IPS DF 4.7 (cell line): ENCODE measurements at regions not wholly inside any gene's neighbourhood (a gene's known extent, or its start where the extent isn't known, plus 50 kb on each side); places are given as distances from the start of the nearest gene placed in this dataset.

Experiments
- DNase-seq: peaks from one replicate; pipeline ENCODE4 v3.0.0-alpha.2; 2013; ENCODE audit warnings: low spot score; ENCODE audit errors: extremely low read depth

DNA sequence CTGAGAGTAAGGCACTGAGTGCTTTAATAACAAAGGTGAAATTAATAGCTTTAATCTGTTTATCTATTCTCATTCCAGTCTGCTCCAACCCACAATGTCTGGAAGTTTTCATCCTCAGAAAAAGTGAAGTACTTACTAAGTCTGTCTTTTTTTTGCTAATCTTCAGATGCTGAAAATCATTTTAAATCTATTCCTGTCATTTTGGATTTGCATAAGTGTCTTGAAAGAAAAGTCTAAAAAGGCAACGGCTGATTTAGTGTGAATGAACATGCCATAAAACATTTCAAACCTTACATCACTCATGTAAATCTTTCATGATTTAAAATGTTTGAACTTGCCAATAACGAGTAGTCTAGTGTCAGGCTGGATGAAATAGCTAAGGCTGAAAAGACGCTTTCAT is 685.6 kb downstream of the RPS29 start:
- DNase-seq: no peak

DNA sequence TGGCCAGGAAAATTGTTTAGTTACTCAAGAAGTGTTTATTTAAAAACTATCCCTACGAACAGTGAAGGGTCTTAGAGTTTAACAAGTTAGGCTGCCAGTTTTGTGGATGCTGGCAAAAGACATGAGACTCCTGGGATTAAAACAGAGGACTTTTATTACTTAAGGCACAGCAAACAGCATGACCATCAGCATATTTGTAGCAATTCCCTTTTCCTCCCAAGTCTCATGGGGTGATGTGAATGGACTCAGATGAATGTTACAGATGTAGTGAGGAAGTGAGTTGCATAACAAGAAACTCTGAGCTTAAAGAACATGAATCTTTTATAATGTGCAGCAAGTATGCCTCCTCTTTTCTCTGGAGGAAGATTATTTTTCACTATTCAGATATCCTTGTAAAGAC is 695.8 kb downstream of the RPS29 start:
- DNase-seq: no peak

DNA sequence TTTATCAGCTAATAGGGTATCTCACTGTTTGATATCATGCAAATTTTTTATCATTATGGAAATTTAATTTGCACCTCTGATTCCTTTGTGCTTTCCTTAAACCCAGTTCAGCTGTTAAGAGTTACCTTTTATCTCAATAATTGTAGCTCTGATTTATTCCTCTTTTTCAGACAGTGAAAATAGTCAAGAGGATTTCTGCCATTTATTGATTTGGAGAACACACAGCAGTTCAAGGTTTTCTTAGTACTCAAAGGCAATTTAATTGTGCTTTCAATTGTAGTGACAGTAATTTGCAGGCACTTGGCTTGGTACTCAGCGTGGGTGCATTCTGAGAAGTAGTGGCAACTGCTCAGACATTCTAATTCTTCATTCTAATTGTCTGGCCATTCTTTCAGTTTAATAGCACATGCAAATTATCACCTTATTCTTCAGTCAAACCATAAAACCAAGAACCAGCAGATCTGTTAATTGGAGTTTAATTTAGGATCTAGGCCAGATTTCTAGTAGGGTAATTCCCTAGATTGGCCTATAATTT is 709.3 kb downstream of the RPS29 start:
- DNase-seq: no peak

DNA sequence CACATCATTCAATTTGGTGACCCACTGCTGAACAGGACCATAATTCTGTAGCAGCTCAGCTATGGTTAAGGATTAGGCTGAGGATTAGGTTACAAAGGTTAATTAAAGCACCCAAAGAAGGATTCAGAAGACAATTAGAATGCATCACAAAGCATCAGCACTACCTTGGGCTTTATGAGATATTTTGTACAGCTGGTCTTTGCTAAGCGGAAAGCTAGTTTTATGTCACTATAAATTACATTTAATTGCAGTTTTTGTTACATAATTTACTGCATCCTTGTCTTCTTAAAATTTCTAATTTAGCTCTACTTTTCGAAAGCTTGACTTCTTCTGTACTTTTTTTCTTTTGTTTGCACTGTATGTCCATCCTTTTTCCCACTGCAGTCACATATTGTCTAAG is 711.5 kb downstream of the RPS29 start:
- no peak for DNase-seq

DNA sequence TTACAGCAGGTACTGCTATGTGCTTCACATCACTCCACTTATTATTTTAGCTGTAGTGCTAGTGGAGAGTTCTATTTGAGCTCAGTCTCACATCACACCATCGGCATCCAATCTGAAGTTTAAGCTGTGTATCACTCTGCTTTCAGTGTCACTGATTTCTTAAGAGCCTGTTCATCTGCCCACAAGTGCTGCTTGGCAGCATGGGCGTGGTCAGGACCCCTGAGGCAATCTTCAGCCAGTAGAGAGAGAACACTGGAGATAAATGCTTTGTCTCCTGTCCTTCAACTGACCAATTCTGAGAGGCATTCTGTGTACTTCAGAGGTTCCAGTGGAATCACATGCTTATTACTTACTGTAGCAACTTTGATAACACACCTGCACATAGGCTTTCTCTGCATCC is 728.8 kb downstream of the RPS29 start:
- DNase-seq: no peak

DNA sequence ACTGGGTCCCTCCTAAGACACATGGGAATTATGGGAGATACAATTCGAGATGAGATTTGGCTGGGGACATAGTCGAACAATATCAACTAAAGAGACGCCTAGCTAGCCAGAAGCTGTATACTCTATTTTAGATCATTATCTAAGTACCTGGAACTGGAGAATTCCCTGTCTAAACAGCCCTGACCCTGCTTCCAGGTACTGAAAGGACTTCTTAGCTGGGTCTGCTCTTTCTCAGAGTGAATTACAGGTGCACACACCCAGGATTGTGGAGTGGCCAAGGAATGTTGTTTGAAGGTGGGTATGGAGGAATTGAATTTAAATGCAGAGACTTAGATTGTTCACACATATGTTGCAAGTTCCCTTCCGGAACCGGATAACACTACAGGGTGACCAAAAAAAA is 733.0 kb downstream of the RPS29 start:
- DNase-seq: no peak

DNA sequence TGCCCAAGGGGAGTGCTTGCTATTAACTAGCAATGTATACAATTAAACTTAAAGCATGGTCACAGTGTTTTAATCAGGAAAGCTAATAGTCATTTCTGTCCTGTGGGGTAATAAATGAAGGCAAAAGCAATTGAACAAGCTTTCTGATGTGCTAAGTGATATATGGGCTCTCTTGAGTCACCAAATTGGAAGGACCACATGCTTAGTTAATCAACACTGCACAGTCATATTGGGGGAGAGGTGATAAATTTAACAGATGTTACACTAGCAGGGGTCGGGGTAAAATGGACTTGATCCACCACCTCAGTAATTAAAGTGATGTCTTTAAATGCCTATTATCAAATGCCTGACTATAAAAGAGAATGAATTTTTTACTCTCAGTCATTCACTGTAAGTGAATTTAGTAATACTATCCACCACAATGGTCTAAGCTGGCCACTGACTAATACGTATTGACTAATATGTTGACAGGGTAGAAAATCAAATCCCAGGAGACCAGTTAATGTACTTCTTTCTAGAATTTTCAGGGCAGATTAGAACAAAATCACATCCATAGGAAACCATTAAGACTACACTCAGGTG is 736.3 kb downstream of the RPS29 start:
- no peak for DNase-seq

DNA sequence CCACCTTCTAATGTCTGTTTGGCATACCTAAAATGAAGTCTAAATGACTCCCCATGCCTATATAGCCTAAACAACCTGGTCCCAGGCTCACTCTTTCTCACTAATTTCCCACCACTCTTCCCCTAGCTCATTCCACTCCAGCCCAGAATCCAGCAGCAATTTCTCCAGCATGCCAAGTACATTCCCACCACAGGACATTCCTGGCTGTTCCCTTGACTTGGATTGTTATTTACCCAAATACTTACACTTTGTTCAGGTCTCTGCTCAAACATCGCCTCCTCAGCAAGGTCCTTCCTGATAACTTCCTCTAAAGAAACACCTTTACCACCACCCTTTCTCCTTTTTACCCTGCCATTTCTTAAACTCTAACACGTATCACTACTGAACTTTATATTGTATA is 743.4 kb downstream of the RPS29 start:
- no peak for DNase-seq

DNA sequence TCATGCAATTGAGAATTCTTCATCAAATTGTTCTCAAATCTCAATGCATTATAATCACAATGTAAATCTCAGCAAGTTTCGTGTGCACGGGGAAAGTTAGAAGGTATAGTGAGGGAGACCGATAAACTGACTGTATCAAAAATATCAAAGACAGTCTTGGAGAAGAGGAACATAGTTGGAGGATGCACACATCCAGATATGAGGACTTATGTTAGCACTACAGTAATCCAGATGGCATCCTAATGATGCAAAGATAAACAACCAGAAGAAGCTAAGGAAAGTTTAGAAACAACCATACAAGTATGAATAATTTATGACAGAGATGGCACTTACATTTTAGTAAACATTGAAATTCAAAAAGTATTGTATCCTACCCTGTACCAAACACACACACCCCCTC is 760.1 kb downstream of the RPS29 start:
- no peak for DNase-seq

DNA sequence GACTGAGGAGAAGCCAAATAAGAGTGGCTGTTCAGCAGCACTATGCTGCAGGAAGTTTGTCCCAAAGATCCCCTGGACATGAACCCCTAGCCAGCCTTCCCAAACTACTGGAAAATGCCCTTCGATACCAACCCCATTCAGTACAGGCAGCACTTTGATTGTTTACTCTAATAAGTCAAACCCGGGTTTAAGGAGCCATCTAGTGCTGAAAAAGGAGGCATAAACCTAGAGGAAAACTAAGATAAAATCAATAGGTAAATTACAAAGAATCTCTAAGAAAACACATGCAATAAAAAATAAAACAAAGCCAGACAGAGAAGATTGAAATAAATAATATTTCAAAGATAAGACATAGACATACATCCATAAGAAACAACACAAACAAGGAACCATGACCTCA is 771.6 kb downstream of the RPS29 start:
- DNase-seq: no peak

DNA sequence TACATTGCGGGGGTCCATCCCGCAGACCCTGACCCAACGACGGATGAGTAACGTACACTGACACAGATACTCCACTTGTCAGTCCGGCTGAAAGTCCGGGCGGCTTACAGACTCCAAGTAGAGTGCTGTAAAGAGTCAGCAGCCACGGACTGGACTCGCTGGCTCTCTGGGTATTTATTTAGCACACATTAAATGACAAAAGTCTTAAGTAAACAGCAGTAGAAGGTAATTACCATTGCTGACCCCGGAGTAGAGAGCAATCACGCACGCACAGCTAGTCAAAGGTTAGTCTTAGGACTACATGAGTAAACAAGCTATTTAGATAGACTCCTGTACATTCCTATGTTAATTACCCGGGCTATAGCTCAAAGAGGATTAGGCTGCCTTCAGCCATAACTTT is 780.9 kb downstream of the RPS29 start:
- DNase-seq: peak; percentile 9

DNA sequence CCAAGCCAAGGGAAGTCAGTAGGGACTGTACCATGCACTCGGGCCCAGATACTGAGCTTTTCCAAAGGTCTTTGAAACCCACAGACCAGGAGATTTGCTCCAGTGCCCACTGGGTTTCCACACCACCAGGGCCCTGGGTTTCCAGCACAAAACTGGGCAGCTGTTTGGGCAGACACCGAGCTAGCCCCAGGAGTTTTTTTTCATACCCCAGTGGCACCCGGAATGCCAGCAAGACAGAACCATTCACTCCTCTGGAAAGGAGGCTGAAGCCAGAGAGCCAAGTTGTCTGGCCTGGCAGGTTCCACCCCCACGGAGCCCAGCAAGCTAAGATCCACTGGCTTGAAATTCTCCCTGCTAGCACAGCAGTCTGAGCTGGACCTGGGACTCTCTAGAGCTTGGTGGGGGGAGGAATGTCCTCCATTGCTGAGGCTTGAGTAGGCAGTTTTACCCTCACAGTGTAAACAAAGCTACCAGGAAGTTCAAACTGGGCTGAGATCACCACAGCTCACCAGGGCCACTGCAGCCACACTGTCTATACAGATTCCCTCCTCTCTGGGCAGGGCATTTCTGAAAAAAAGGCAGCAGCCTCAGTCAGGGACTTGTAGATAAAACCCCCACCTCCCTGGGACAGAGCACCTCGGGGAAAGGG is 793.7 kb downstream of the RPS29 start:
- DNase-seq: no peak

DNA sequence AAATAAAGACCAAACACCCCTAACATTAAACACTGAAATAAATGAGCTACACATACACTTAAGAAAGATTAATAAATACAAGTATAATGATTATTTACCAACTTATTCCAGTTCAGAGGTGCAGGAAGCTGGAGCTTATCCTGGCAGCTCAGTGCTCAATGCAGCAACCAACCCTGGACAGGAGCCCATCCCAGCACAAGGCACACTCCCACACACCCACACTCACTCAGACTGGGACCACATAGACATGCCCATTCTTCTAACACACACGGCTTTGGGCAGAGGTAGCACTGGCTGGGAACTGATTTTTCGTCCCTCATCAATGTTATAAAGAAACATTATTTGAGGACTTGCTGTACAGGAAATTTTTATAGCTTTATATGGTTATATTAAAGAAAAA is 797.4 kb downstream of the RPS29 start:
- DNase-seq: no peak

DNA sequence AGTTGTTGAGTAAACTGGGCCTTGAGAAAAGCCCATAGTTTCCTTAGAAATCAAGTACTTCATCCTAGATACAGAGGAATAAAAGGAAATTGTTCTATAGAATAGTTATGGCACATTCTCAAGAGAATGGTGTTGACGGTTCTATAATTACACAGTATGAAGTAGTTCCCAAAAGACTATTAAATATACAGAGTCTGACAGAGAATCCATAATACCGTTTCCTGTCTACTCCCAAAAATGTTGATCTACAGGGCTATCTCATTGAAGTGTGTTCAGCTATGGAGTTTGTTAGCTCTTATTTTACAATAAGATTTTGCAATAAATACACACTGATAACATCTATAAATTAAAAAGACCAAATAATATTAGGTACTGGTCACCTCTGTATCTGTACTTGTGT is 799.7 kb downstream of the RPS29 start:
- no peak for DNase-seq

DNA sequence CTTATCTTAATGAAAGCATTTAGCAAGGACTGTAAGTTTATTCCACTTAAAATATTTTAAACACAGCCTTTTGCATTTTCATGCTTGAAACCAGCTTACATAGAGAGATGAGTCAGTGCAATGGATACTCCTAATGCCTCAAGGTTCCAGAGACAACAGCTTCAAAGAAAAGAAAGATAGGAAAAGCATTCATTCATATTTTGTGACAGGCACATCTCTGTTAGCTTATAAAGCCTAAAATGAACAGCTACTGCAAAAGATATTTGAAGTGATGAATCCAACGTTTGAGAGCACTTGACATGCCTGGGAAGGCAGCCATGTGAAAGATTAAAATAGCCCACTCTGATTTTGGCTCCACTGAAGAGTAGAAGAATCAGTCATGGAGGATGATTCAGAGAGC is 814.5 kb downstream of the RPS29 start:
- no peak for DNase-seq

DNA sequence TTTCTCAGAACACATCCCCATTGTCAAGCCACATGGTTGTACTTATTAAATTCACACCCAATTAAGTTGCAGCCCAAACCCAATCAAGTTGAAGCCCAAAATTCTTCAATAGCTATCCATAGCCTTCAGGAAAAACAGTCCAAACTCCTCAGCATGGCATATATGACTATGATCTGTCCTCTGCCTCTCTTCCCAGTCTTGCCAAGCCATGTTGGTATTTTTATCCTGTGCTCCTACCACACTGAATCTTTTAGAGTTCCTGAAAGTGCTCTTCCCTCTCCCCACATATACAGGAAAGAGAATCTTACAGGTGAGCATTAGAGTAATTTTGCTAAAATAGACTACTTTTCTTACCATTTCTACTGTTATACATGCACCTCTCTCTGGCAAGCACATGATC is 834.9 kb downstream of the RPS29 start:
- DNase-seq: no peak

DNA sequence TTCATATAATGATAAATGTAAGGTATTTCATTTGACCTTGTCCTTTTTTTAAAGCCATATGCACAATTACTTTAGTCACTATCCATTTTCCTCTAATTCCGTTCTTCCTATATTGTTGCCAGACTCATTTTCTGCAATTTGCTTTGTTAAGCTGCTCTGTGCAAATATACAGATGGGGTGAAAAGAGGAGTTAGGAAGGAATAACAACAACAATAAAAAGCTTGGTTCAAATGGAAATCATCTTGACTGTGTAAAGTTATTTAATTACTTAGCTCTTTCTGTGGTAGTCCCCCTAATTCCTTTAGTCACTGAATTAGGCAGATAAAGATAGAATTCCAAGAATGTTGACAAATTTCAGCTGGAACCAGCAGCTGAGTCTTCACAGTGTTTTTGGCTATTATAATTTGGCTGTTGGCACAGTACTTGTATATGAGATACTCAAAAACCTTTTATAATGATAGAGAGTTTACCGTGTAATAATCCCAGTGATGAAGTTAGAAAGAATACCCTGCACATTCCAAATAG is 838.0 kb downstream of the RPS29 start:
- no peak for DNase-seq

DNA sequence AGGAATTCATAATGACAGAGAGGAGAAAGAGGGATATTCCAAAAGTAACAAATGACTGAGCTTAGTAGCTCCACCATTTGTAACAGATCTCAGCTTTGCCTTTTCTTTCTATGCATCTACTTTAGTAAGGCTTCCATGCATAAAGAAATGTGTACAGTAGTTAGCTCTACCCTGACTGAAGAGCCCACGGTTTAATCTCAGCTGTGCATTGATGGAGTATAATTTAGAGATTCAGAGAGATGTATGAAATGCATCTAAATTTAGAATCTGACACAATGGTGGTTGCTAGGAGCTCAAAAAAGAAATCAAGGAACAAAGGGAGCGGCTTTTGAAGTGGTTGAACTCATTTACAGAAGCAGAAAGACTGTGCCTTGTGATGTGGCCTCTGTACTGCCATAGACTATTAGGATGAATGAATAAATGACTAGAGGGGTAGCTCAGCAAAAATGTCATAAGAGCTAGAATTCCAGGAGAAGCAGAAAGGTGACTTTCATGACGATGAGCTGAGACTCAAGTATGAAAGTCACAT is 838.6 kb downstream of the RPS29 start:
- no peak for DNase-seq

DNA sequence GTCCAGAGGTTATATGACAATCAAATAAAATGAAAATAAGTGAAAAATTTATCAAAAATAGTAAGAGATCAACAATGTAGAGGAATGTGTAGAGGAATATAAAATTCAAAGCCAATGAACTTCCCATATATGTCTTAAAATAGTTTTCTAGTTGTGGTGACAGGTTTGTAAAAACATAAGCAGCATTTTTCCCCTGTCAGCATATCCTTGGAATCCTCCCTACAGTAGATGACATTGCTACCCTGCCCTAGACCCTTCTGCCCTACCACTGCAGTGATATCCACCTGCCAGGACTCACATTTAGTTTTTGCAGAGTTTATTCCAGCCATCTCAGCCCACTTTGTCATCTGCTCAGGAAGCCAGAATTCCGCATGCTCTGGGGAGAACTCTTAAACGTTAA is 842.0 kb downstream of the RPS29 start:
- DNase-seq: no peak

DNA sequence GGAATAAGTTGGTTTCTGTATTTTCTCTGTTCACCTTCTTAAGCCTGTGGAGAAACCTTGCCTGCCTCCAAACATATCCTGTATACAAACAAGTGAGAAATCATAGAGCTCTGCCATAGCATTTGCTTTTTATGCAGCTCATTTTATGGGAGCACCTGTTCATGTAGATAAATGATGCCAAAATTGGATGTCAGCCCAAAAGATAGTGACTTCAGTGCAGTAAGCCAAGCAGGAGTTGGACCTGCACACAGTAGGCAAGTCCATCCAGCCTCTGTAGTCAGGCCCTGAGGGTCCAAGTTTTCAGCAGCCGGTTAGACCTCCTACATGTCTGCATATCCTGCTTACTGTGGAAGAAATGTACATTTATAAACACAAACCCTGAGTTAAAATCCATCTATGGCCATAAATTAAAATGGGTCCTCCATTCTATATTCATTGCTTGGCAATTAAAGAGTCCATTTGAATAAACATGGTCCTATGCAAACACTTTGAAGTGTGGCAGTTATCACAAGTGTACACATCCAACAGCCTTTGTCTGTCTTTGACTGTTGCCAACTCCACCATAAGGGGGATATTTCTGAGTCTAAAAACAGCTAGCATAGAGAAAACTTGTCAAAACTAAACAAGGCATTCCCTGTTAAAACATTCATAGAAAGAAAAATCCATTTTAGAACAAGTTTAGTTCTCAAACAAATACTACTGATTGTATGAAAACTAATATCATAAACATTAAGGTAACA is 847.8 kb downstream of the RPS29 start:
- DNase-seq: no peak

DNA sequence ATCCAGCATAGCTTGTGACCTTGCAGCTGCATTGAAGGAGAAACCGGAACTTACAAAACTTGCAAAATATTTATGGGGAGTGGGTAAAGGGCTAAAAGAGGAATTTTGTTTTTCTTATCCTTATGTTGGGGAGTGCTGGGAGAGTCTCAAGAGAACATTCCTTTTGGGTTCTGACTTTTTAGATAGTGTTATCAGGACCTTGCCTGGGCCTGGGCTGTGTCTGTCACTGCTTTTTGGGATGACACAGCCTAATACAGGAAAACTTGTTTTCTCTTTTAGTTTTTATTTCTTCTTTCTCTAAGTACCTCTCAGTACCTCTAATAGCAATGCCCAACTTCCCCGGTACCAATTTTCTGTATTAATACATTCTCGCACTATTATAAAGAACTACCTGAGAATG is 850.6 kb downstream of the RPS29 start:
- DNase-seq: no peak

DNA sequence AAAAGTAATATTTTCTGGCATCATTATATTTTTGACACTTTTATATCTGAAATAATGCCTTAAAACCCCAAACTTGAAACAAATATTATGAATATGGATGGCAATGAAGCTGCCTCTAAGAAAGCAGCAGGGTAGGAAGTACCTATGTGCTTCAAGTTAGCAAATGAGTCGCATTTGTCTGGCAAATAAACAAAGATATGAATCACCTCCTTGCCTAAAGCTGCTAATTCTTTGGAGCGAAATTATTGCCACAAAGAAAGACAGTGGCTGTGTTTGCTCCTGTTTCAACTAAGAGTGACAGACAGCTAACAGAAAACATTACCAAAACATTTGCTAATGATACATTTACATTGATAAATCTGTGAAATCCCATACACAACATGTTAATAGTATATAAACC is 854.9 kb downstream of the RPS29 start:
- DNase-seq: no peak
